HEK293T (cell line): ENCODE measurements at regions not wholly inside any gene's neighbourhood (a gene's known extent, or its start where the extent isn't known, plus 50 kb on each side); places are given as distances from the start of the nearest gene placed in this dataset.

Experiments
- CTBP1 ChIP-seq: fragments of 450-650 bp; IDR thresholded peaks from 2 replicates; pipeline ENCODE4 v1.6.1; 2016; ENCODE audit warnings: borderline replicate concordance
- FOXK2 ChIP-seq: fragments of 450-650 bp; IDR thresholded peaks from 2 replicates; pipeline ENCODE4 v1.6.1; 2016; ENCODE audit warnings: mild to moderate bottlenecking
- FOXM1 ChIP-seq: fragments of 450-650 bp; IDR thresholded peaks from 2 replicates; pipeline ENCODE4 v1.6.1; 2017; ENCODE audit warnings: mild to moderate bottlenecking, borderline replicate concordance
- HDGF ChIP-seq: fragments of 450-650 bp; IDR thresholded peaks from 2 replicates; pipeline ENCODE4 v1.6.1; 2017; ENCODE audit warnings: antibody characterized with exemption, borderline replicate concordance
- L3MBTL2 ChIP-seq: fragments of 450-650 bp; conservative IDR thresholded peaks from 2 replicates; pipeline ENCODE4 v1.6.1; 2016; ENCODE audit warnings: mild to moderate bottlenecking
- PKNOX1 ChIP-seq: fragments of 450-650 bp; IDR thresholded peaks from 2 replicates; pipeline ENCODE4 v1.6.1; 2016
- SP1 ChIP-seq: fragments of 450-650 bp; IDR thresholded peaks from 2 replicates; pipeline ENCODE4 v1.6.1; 2017
- TARDBP ChIP-seq: fragments of 450-650 bp; IDR thresholded peaks from 2 replicates; pipeline ENCODE4 v1.6.1; 2016
- ZNF384 ChIP-seq: fragments of 450-650 bp; IDR thresholded peaks from 2 replicates; pipeline ENCODE4 v1.6.1; 2016

DNA sequence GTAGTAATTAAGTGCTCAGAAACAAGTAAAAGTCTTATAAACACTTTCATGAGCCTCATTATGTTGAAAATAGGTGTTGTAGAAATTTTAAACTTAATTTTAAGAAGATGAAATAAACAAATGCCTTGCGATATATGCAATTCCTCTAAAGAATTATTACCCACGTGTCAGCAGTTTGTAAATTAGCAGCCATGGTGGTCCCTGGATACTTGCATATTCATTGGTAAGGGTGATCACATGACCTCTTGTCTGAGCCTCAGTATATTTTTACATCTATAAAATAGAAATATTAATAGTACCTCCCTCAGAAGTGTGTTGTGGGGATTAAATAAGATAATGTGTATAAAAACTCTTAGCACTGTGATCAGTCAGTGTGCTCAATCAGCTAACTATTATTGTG is 141.5 kb upstream of the SVIL start:
- TF ChIP-seq ZNF384 (no peak), FOXK2 (no peak), FOXM1 (no peak), L3MBTL2 (no peak), TARDBP (no peak), CTBP1 (no peak), HDGF (no peak), SP1 (no peak), PKNOX1 (no peak)
